Stimulated activated naive CD4-positive, alpha-beta T cell treated with Interleukin-2 at 50 U/mL for 16 hours (primary cell): ENCODE measurements at regions not wholly inside any gene's neighbourhood (a gene's known extent, or its start where the extent isn't known, plus 50 kb on each side); places are given as distances from the start of the nearest gene placed in this dataset.

ENCODE experiments used
- DNase-seq: peaks from one replicate; lab custom pipeline; 2025; lab: John Stamatoyannopoulos, UW

GRCh38 chr3:102156426-102156825 is 278.4 kb upstream of the ZPLD1 start:
- no peak for DNase-seq

- DNase-seq = no peak
Observed at GRCh38 chr3:102158080-102158740, 276.6 kb upstream of the ZPLD1 start.

GRCh38 chr3:102159810-102160451 is 274.9 kb upstream of the ZPLD1 start:
- DNase-seq = no peak

GRCh38 chr3:102161384-102162006 is 273.3 kb upstream of the ZPLD1 start:
- no peak for DNase-seq

- no peak for DNase-seq
Observed at GRCh38 chr3:102162251-102162650, 272.6 kb upstream of the ZPLD1 start.

- no peak for DNase-seq
Observed at GRCh38 chr3:102163039-102163817, 271.6 kb upstream of the ZPLD1 start.

GRCh38 chr3:102163818-102164154 is 271.0 kb upstream of the ZPLD1 start:
- no peak for DNase-seq

GRCh38 chr3:102165367-102165766 is 269.4 kb upstream of the ZPLD1 start:
- no peak for DNase-seq

- DNase-seq = no peak
Observed at GRCh38 chr3:102169915-102170479, 264.8 kb upstream of the ZPLD1 start.

- DNase-seq = no peak
Observed at GRCh38 chr3:102170545-102170944, 264.3 kb upstream of the ZPLD1 start.

- DNase-seq = no peak
Observed at GRCh38 chr3:102174312-102174712, 260.5 kb upstream of the ZPLD1 start.

- DNase-seq = no peak
Observed at GRCh38 chr3:102174832-102175374, 259.9 kb upstream of the ZPLD1 start.

- no peak for DNase-seq
Observed at GRCh38 chr3:102176333-102177050, 258.3 kb upstream of the ZPLD1 start.

- no peak for DNase-seq
Observed at GRCh38 chr3:102177075-102177755, 257.6 kb upstream of the ZPLD1 start.

- no peak for DNase-seq
Observed at GRCh38 chr3:102178817-102179216, 256.0 kb upstream of the ZPLD1 start.

- DNase-seq = no peak
Observed at GRCh38 chr3:102179326-102180177, 255.3 kb upstream of the ZPLD1 start.

GRCh38 chr3:102180280-102180931 is 254.4 kb upstream of the ZPLD1 start:
- DNase-seq = no peak

GRCh38 chr3:102181175-102181920 is 253.5 kb upstream of the ZPLD1 start:
- no peak for DNase-seq

- no peak for DNase-seq
Observed at GRCh38 chr3:102182162-102182561, 252.7 kb upstream of the ZPLD1 start.
